Activated CD4-positive, CD25-positive, alpha-beta regulatory T cell treated with anti-CD3 and anti-CD28 coated beads, Interleukin-2, amount 50 U/mL, for 24 hours (primary cell): ENCODE measurements at regions not wholly inside any gene's neighbourhood (a gene's known extent, or its start where the extent isn't known, plus 50 kb on each side); places are given as distances from the start of the nearest gene placed in this dataset.
A peak's percentile ranks its signal among the peaks of the same experiment; 100 is the strongest.

Experiments used
- ATAC-seq, 2 donors: fragments of 150-1000 bp; cut with Tn5 transposase; one replicate each; pipeline ENCODE4 v1.10.0; 2021; ENCODE audit warnings: mild to moderate bottlenecking in 1 of 2, moderate library complexity in 1 of 2

DNA sequence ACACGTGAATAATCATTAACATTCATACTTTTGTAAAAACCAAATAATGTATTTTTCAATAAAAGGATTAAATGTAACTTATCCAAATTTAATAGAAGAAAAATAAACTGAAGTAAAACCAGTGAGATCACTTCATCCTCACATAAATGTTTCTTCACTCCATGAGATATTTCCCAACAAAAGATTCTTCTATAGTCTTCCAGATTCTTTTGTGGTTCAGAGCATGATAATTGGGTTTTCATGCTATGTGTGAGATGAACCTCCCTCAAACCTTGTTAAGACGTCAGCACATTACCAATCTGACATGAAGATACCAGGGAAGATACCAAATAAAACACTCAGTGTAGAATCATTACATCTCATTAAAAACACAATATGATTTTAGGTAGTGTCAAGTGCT is 62.9 kb upstream of the OXGR1 start:
- no peak for ATAC-seq

DNA sequence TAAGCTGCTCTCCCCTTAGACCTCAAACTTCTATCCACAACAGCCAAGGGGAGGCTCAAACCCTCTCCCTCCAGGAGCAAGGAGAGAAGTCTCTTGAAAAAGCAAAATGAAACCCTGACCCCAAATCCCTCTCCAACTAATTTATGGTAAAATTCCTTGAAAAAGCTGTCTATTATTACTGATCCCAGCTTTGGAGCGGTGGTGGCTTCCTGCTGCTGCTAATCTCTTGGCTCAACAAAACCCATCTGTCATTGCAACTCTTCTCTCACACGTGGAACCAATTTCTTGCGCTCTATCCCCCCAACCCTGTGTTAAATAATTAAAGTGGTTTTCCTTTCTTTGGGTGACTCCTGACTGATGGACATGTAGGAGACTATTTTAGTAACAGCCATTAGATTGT is 64.1 kb upstream of the OXGR1 start:
- ATAC-seq = no peak

DNA sequence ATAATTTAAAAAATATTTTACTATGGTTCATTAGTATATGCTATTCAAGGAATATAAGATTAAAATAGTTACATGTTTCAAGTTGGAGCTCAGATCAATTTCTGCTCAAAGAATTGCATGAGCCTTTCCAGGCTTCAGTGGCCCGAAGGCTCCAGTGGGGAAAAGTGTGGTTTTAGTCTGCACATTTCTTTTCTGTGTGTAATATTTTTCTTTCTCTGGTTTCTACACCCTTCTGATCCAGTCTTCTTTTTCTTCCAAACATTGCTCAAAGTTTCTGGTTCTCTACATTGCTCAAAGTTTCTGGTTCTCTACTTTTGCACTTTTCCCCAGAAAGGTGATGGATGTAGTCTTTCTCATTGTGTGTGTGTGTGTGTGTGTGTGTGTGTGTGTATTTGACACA is 64.7 kb upstream of the OXGR1 start:
- no peak for ATAC-seq

DNA sequence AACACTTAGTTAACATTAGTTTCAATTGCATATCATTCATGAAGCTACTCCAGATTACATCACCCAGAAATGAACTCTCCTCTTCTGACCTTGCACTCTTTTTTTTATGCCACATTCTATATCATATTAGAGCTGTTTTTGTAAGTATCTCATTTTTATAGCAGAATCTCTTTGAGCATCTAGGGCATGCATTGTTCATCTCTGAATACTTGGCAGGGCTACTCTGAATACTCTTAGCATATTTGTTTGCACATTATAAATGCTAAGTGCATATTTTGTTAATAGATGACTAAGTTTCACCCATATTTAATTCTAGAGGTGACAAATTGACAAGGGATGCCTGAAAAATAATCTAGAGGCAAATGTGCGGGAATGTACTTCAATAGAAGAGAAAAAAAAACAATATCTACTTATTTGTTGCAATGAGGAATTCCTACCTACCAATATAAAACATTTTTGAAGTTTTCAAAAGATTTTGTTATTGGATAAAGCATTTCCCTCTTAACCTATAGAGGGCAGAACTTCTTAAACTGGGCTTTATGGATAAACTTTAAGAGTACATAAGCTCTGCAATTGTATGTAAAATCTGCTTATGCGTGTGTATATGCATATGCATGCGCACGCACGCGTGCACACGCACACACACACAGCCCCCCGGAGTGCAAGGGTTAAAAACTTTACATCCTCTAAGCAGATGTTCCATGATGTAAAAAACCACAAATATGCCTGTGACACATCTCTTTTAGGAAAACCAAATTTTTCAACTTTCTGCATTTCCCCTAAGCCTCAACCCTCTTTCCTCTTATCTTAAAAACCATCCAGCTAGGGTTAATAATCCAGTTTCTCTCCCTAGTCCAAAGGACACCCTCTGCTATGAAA is 73.0 kb upstream of the OXGR1 start:
- ATAC-seq = no peak

DNA sequence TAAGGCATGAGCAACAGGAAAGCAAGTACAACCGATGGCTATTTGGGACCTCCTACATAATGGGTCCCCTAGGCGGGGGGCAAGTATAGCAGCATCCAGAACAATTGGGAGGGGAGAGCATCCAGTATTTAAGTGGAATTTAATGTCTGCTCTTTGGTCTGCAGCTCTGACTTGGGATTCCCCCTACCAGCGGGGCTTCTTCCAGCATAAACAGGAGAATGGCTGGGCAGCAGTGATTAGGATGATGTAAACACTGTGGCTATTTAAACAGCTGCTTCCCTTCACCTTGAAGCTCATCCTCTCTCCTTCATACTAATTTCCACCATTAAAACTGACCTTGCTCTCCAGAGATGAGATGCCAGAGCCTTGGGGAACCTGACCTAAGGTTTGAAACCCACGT is 73.9 kb upstream of the OXGR1 start:
- no peak for ATAC-seq

DNA sequence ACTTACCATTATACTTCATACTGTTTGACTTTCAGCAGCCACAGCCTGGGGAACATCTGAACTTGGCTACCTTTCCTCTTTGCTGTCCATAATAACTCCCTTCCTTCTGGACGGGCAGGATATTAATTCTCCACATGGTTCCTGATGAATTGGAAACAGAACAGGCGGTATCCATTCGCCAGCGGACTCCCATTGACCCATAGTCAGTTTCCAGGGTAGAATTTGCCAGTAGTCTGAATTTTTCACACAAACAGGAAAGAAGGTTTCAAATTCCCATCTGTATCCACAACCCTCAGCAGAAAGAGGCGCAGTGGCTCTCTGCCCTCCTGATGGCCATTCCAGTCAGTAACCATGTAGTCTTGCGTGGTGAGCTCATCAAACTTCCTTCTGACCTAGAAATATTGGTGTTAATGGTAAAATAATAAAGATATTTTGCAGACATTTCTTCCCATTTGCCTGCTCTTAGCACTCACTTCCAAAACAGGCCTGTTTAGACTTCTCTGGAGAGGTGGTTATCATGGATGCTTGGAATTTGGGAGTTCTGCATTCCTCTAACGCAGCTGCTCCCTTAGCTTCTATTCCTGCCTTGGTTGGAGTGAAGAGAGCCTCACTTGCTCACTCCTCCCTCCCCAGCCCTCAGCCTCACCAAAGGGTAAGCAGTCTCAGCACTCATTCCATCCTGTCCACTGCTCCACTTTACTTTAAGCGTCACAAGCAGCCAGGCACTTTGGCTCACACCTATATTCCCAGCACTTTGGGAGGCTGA is 75.0 kb upstream of the OXGR1 start:
- ATAC-seq = no peak

DNA sequence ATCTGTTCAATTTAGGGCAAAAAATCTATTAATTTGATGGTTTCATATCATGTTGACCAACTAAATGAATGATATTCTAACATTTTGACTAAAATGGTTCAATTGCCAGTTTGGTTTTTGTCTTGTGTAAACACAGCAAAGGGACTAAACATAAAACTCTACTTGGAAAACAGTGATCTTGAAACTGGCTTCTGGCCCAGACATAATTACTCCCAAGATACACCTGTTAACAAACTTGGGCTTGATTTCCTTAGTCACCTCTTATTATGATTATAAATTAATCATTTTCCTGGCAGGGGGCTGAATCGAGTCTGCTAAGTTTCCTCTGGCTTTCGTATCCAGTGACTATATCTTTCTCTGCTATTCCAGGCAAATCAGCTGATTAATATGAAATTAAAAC is 78.0 kb upstream of the OXGR1 start:
- ATAC-seq = no peak

DNA sequence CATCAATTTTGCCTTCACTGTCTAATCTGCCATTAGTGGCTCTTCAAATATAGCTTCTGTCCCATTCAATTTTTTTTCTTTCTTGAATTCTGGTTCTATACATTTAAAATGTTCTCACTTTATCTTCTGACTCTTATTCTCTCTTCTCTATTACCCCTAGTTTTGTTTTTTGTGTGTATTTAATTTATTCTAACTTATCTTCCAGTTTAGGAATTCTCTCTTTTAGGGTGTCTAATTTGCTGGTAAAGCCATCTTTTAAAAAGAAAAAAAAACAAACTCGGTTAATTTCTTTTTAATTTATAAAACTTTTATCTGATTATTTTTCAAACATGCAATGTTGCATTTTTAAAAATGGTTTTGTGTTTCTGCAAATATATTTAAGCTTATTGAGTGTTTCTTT is 80.3 kb upstream of the OXGR1 start:
- ATAC-seq = no peak

DNA sequence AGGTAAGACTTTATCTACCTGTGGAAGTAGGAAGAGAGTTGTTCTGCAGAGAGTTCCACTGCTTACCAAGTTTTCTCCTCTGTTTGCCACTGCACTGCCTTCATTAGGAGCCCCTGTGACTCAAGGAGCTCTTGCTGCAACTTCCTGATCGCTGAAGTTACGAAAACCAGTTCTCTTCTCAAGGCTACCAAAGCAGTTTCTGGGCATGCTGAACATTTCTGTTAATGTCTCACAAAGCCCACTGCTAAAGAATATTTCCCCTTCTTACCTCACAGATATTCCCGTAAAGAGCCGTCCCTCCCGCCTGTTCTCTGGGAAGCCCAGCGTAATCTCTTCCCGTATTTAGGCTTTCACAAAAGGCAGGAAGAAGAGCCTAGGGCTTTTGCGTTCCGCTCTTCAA is 82.6 kb upstream of the OXGR1 start:
- no peak for ATAC-seq

DNA sequence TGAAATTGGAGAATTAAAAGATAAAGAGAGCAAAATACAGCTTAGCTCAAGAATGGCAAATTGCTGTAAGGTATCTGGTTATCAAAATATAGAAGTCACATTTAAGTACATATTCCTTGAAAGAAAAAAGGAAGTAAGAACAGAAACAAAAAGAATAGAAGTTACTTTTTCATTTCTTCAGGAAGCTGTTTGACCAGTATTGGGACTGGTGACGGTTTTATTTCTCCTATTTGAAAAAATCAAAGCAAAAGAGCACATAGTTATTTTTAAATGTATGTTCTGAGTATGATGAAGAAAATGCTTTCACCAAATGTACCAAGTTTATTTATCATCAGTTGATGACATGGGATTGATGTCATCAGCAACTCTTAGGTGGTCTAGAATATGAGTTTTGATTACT is 83.1 kb upstream of the OXGR1 start:
- ATAC-seq = no peak

DNA sequence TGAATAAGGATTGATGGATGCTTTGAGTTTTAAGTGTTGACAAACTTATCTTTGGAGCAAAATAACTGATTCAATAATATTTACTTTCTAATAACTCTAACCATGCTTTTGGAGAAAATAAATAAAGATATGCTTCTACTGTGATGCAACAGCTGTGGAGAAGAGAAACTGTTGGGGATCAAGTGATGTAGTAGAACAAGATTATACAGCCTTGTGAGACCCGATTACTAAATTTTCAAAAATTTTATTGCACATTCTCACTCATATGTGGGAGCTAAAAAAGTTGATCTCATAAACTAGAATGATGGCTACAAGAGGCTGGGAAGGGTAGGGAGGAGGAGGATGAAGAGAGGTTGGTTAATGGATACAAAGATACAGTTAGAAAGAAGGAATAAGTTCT is 85.5 kb upstream of the OXGR1 start:
- ATAC-seq = no peak

DNA sequence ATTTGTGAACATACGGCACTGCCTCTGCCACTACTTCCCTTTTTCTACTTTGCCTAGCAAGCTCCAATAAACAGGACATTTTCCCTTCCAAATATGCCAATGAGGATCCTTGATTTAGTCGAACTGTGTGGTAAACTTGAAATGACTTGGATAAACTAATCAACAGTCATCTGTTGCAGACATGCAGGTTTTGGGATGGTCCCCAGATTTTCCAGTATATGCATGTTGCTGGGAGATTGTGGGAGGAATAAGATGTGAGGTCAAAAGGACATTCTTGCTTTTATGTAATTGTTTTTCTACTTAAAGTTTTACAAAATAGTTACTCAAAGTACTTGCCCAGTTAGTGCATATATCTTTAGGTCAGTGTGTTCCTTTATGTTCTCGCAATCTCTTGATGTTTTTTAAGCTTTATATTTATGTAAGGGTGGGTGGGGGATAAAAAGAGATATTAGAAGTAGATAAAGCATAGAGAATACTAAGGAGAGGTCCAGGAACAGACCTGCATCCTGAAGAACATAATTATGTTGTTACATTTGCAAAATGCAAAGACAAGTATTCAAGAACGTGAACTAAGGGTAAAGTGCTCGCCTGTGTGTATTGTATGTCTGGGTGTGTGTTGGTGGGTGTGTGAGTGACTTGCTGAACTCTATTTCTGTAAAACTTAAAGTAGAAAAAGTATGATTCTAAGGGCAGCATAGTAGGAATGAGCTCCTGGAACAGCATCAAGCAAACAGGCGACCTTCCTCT is 88.4 kb upstream of the OXGR1 start:
- no peak for ATAC-seq

DNA sequence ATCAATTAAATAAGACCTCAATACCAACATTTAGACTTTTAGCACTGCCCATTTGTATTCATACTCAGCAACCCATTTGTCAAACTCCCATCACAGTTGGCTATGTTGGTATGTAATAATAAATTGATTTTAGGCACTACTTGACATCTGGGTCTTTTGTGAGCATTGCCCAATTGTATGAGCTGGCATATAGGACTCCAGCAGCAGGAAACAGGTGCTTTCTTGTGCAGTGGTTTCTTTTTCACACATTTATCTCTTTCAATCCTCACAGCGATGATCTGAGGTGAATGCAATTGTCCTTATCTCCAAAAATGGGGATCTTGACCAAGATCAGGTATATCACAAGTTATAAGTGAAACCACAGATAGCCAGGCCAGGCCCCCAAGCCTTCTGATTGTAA is 96.9 kb upstream of the OXGR1 start:
- ATAC-seq = no peak

DNA sequence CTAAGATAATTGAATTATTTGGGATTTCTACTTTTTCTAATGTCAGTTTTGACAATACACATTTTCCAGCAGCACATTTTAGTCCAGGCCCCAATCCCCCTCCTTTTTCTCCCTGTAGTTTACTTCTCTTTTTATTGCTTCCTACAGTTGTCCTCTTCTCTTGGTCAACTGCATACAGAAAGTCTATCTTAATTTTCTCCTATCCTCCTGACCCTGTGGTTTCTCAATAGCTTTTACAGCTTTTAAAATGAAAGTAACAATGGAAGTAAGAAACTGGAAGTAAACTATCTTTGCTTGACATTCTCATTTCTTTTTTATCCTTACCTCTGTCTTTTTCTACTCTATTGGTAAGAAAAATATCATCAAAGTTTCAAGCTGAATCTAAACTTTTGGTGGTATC is 106.5 kb upstream of the OXGR1 start:
- no peak for ATAC-seq

DNA sequence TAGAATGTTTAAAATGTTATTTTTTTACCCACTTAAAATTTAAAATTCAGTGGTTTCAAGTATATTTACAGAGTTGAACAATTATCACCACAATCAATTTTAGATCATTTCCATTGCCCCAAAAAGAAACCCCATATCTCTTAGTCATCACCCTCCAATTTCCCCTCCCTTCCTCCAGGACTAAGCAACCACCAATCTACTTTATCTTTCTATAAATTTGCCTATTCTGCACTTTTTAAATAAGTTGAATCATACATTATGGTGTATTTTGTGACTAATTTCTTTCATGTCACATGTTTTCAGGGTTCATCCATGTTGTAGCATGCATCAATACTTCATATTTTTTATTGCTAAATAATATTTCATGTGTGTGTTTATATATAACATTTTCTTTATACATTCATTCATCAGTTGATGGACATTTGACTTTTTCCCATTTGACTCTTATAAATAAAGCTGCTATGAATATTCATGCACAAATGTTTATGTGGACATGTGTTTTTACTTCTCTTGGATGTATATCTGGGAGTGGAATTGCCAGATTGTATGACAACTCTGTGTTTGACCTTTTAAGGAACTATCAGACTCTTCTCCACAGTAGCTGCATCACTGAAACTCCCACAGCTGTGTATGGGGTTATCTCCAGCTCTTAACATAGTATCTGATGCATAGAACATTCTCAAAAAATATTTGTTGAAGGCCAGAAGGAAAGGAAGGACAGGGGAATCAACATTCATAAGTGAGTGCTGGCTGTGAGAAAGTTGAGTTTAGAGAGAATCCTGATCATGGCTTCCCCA is 107.8 kb upstream of the OXGR1 start:
- ATAC-seq = peak in 1 of 2 donors; percentile 70

DNA sequence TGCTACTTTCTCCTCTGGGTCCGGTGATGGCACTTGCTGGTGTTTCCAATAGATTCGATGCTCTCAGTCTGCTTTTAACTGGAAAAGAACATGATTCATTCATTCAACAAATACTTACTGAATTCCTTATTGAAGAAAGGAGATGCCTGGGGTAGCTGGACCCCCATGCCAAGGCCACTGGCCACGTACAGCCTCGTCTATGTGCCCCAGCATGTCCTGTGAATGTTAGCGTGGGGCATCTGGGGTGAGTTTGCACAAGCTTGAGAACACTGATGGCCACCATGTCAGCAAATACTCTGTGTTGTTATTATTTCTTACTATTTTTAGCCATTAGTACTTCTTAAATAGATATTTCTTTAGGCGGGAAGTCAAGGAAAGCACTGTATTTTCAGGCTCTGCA is 112.0 kb upstream of the OXGR1 start:
- no peak for ATAC-seq

DNA sequence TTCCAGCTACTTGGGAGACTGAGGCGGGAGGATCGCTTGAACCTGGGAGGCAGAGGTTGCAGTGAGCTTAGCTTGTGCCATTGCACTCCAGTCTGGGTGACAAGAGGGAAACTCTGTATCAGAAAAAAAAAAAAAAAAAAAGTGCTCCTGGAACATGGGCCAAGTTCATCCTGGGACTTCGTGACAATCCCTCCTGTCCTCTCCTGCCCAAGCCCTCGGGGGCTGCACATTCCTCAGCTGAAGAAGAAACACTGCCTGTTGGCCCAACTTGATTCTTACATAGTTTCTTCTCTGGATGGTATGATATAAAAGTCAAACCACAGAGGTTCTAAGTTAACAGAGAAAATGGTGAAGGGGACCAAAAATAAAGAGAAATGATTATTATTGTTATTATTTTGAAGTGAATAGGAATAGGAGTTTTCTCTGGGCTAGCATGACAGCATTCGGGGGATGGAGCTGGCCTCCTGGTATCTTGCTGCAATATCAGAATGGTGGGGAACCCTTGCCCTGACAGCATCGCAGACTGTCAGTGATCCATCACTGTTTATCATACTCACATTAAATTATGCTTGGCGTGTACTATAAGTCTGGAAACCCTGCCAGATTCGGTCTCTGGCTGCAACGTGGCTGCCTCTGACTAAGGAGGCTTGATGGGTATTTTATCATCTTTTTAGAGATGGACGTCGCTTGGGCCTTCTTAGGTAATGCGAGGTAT is 113.7 kb upstream of the OXGR1 start:
- ATAC-seq = no peak

DNA sequence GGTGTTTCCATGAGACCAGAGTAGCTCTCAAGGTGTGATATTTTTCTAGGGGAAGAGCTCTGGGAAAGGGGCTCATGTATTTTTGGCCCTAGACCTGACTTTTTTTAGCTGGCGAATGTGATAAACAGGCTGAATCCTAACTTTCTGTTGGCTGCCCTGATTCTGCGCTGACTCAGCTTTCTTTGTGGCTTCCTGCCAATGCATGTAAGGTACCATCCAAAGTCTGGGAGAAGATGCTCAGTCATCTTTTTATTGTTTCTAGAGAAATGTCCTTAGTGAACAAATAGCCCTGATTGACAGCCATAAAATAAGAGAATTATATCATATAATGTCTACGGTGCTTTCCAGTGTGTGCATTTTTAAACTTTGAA is 113.6 kb upstream of the MBNL2 start:
- ATAC-seq = no peak

DNA sequence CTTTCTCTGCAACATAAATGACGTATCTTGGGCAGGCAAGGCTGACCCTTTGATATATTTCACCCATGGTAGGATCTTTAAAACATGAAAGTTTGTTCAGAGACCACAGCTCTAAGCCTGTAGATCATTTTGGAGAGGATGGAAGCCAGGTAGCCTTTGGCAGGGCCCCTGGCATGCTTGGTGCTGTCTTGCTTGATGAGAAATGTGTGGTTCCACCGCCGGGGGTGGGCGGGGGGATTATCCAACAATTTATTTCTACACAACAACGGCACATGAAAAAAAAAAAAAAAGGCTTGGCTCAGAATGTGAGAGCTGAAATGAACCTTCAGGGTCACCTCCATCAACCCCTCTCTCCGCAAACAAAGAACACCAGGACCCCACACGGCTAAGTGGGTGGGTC is 112.9 kb upstream of the MBNL2 start:
- ATAC-seq = no peak

DNA sequence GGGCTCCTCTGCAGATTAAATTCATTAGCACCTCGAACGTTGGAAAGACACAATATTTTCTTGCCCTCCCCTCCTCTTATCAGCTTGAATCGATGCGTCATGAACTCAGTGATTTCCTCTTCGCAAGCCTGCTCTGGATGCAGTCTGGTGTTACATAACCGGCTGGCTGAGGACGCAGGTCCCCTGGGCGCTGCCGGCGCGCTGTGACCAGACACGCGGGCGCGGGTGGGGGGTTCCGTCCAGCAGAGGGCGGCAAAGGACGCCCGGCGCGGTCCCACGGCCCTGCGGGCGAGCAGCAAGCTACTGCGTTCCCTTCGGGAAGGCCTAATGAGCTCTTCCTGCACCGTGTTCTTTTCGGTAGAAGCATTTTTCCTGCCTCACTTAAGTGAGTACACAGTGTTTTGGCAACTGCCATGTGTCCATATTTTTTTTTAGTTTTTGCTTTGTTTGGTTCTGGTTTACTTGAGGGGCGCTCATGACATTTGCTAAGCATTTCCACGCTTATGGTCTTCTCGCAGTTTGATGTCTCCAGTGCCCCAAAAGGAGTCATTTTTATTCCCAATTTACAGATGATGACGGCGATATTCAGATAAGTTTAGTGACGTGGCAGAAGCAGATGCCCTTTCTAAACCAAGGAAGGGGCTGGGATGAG is 112.2 kb upstream of the MBNL2 start:
- peak; percentile 86 to 94 for ATAC-seq

DNA sequence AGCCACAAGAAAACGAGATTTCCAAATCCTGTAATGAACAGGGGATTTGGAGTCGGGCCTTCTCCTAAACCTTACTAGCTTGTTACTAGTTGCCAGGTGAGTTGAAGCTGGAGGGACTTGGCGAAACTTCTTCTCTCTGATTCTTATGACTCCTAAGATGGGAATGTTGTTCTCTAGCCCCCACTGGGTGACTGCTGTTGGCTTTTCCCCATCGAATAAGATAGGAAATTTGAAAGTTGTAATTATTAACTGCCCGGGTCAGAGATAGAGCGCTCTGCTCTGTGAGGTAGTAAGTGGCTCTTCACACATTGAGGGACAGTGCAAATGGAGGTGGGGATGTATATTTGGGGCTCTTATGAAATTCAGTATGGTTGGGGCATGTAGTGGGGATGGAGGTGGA is 111.2 kb upstream of the MBNL2 start:
- no peak for ATAC-seq

DNA sequence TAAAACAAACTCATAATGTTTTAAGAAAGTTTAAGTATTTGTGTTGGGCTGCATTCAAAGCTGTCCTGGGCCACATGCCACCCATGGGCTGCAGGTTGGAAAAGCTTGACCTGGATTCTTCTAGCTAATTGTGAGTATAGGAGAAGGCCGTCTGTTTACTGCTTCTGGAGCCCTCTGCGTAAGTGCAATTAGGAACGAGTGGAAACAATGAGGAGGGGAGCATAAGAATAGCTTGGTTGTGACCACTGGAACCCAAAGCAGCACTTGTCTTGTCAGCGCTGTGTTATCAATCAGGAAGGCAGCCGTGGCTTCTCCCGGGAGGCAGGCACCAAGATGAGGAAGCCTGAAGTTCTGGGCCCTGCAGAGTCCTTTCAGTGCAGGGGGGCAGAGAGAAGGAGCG is 110.4 kb upstream of the MBNL2 start:
- ATAC-seq = no peak
